Stimulated activated CD4-positive, alpha-beta T cell treated with anti-CD3 and anti-CD28 coated beads, Interleukin-12 subunit alpha, Interleukin-12 subunit beta, amount 100 ng/mL, for 24 hours (primary cell): ENCODE measurements at regions not wholly inside any gene's neighbourhood (a gene's known extent, or its start where the extent isn't known, plus 50 kb on each side); places are given as distances from the start of the nearest gene placed in this dataset.

Experiments used
- DNase-seq, 2 experiments: peaks; one replicate each; pipeline ENCODE4 v3.0.0-alpha.2; 2020; ENCODE audit warnings: low read depth in 2 of 2

- DNase-seq: no peak
These were observed 415.6 kb downstream of the IRX2 start for GRCh38 chr5:2335733-2336515.

GRCh38 chr5:2335125-2335732 is 416.2 kb downstream of the IRX2 start:
- no peak for DNase-seq

- DNase-seq: no peak
These were observed 416.8 kb downstream of the IRX2 start for GRCh38 chr5:2334719-2335118.

- DNase-seq: no peak
These were observed 418.2 kb downstream of the IRX2 start for GRCh38 chr5:2333291-2333690.

- no peak for DNase-seq
These were observed 419.0 kb downstream of the IRX2 start for GRCh38 chr5:2332521-2332920.

GRCh38 chr5:2330325-2331130 is 420.9 kb downstream of the IRX2 start:
- no peak for DNase-seq

- no peak for DNase-seq
These were observed 421.7 kb downstream of the IRX2 start for GRCh38 chr5:2329741-2330140.

- DNase-seq: no peak
These were observed 424.9 kb downstream of the IRX2 start for GRCh38 chr5:2326601-2327000.

- no peak for DNase-seq
These were observed 426.7 kb downstream of the IRX2 start for GRCh38 chr5:2324788-2325187.

GRCh38 chr5:2320611-2321010 is 430.9 kb downstream of the IRX2 start:
- no peak for DNase-seq

GRCh38 chr5:2317540-2317939 is 433.9 kb downstream of the IRX2 start:
- DNase-seq: no peak

- DNase-seq: no peak
These were observed 429.1 kb upstream of the IRX4 start for GRCh38 chr5:2311851-2312250.

GRCh38 chr5:2310946-2311345 is 428.2 kb upstream of the IRX4 start:
- DNase-seq: no peak

- no peak for DNase-seq
These were observed 424.9 kb upstream of the IRX4 start for GRCh38 chr5:2307631-2308030.

- DNase-seq: no peak
These were observed 424.0 kb upstream of the IRX4 start for GRCh38 chr5:2306711-2307110.

- DNase-seq: no peak
These were observed 420.8 kb upstream of the IRX4 start for GRCh38 chr5:2303431-2304100.

- DNase-seq: no peak
These were observed 419.4 kb upstream of the IRX4 start for GRCh38 chr5:2302169-2302568.

GRCh38 chr5:2300861-2301574 is 418.3 kb upstream of the IRX4 start:
- no peak for DNase-seq

GRCh38 chr5:2300421-2300820 is 417.7 kb upstream of the IRX4 start:
- no peak for DNase-seq

- no peak for DNase-seq
These were observed 416.9 kb upstream of the IRX4 start for GRCh38 chr5:2299388-2300220.

- DNase-seq: no peak
These were observed 416.1 kb upstream of the IRX4 start for GRCh38 chr5:2298781-2299180.
